ENCODE measurements at regions not wholly inside any gene's neighbourhood (a gene's known extent, or its start where the extent isn't known, plus 50 kb on each side); places are given as distances from the start of the nearest gene placed in this dataset.

- TF ChIP-seq POLR2AphosphoS5 (IDR thresholded peaks at IDR 0.05; ENCODE audit: low read depth, low read length): no peak
- no peak for TF ChIP-seq POLR2A (IDR thresholded peaks at IDR 0.05; ENCODE audit: low read depth, low read length)
Observed at GRCh38 chr5:159650803-159651202, 265.5 kb upstream of the ADRA1B start.
